NCI-H748 treated with DMSO at 0.1 percent for 48 hours (cell line): ENCODE measurements at regions not wholly inside any gene's neighbourhood (a gene's known extent, or its start where the extent isn't known, plus 50 kb on each side); places are given as distances from the start of the nearest gene placed in this dataset.

Experiments used
- DNase-seq: peaks from one replicate; lab custom pipeline; 2025; lab: John Stamatoyannopoulos, UW

DNA sequence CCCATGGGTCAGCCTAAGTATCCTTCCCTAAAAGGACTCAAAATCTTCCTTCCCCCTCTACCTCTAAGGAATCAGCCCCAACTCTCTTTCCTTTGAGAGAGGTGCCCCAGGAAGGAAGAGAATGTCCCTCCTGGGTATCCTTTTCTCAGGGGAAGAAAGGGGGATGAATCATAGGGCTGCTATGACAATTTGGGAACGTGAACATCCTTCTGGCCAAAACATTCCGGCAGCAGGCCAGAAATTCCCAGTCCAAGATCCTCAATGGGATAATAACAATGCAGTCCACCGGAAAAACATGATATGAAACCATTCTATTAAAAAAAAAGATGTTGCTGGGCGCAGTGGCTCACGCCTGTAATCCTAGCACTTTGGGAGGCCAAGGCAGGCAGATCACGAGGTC lies 50.8 kb upstream of the CACNA2D3 start:
- DNase-seq: no peak

DNA sequence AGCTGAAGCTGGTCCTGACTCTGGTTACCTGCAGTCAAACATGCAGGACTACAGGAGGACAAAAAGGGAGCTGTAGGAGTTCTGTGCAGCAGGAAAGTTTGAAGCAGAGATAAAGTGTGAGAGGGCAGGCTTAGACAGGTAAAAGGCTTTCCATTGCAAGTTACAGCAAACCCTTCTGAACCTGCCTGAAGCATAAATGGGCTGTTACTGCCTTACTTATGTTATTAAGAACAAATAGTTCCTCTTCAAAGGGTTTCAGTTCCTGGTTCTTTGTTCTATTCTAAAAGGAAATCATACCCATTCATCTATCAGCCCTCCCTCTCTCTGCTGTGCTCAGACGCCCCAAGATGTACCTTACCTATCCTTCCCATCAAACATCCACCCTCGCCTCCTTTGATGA lies 52.4 kb upstream of the CACNA2D3 start:
- DNase-seq: no peak

DNA sequence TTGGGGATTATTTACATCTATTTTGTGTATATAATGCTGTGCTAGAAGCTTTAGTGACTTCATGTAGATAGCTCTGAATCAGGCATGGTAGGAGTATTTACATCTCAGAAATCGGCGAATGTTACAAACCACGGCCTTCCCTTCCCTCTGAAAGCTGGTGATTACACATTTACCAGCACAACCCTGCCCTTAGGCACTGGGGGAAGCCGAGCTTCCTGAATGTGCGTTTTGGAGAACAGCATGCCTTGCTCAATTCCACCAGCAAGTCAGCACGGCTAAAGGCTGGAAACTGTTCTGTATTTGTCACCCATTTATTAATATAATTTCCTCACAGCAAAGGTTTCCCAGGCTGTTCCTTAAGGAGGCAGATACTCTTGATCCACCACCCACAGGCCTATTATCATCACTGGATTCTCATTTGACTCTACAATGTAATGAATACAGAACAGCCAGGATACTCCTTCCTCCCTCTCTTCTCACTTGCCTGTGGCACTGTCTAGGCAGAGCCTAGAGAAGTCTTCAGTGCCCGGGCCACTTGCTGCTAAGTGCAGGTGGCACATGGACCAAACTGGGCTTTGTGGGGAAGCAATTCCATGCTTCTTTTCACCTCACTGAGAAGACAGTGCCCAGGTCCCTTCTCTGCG lies 55.2 kb upstream of the CACNA2D3 start:
- DNase-seq: no peak

- no peak for DNase-seq
Observed at GRCh38 chr3:54066253-54066652, 56.1 kb upstream of the CACNA2D3 start.

GRCh38 chr3:54065586-54065985 lies 56.8 kb upstream of the CACNA2D3 start:
- no peak for DNase-seq

DNA sequence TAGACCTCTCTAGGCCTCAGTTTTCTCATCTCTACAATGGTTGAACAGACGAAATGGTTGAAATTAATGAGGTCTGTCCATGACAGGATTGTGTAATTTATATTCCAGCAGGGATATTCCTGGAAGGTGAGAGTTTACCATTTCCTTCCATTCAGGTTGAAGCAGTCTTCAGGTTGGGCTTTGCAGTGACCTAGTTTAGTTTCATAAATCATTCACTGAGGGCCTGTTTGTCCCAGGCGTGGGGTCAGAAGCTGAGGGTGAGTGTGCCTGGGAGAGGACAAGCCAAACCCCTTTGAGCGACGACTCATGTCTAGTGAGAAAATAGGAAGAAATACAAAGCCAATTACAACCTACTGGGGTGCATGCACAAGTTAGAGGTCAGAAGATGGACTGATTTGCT lies 57.2 kb upstream of the CACNA2D3 start:
- no peak for DNase-seq

GRCh38 chr3:54064486-54064885 lies 57.9 kb upstream of the CACNA2D3 start:
- no peak for DNase-seq

DNA sequence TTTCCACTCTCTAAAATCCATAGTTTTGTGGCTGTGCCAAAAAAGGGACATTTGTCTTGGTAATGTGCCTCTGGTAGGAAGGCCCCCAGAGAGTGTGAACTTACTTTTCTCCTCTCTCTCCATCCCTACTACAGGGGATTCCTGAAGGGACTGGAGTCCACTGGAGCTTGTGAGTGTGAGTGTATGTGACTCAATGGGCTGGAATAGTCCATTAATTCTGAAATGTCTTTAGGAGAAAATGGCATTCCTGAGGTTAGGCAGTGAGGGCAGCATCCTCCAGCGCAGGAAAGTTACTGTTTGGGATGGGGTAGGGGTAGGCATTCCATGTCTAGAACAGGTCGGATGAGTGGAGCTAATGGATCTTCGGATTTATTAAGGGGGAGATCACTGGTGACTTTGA lies 59.8 kb upstream of the CACNA2D3 start:
- no peak for DNase-seq

GRCh38 chr3:54056521-54056920 lies 65.8 kb upstream of the CACNA2D3 start:
- DNase-seq: no peak

DNA sequence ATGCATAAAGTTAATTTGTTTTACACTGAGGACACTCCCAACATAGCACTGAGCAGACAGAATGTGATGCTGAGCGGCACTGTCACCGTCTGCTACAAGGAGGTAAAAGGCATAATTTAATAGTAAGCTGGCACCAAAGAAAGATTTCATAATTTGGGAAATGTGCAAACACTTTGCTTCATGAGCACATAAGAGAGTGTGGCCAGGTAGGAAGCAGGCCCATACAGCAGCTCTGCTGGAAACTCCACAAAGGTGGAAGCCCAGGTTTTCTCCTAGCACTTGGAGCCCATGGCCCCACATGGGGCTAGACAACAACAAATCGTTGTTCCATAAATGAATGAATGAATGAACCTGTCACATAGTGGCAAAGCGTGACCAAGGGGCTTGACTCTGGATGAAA lies 68.5 kb upstream of the CACNA2D3 start:
- DNase-seq: no peak

DNA sequence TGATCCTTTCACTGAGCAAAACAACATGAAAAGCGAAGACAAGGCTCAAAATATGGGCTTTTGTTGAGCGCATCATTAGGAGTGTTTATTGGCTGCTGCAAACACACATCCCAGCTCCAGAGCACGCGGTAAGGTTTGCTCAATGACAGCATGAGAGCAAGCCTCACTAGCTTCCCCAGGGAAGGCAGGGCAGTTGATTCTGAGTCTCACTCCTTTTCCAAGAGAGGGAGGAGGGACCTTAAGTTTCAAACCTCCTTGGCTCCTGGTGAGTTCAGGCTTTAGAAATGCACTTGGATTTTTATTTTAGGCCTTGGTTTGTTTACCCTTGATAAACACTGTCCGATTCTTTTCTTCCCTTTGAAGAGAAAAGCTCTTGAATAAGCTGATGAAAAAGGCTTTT lies 69.1 kb upstream of the CACNA2D3 start:
- DNase-seq: no peak

- no peak for DNase-seq
Observed at GRCh38 chr3:54047568-54047967, 74.8 kb upstream of the CACNA2D3 start.

DNA sequence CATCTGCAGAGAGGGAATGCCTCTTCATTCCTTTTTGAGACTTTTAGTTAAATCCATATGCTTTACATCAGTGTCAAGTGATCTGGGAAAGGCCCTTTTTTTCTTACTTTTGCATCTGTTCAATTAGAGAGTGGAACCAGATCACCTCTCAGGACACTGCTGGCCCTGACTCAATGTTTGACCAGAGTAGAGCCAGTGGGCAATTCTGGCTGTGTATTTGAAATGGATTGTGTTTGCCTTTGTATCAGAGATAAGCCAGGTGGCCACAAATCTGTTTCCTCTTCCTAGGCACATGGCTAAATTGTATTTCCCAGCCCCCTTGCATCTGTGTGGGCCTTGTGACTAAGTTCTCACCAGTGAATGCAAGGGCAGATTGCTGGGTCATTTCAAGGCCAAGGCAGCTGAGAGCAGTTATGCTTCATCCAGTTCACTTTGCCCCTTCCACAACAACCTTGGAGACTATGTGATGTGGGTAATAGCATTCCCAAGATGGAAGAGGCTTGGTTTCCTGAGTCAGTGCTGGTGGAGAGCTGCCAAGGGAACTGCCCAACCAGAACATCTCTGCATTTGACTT lies 75.6 kb upstream of the CACNA2D3 start:
- DNase-seq: no peak

- DNase-seq: no peak
Observed at GRCh38 chr3:54045061-54045815, 77.1 kb upstream of the CACNA2D3 start.

GRCh38 chr3:54042259-54042823 lies 80.0 kb upstream of the CACNA2D3 start:
- DNase-seq: no peak

DNA sequence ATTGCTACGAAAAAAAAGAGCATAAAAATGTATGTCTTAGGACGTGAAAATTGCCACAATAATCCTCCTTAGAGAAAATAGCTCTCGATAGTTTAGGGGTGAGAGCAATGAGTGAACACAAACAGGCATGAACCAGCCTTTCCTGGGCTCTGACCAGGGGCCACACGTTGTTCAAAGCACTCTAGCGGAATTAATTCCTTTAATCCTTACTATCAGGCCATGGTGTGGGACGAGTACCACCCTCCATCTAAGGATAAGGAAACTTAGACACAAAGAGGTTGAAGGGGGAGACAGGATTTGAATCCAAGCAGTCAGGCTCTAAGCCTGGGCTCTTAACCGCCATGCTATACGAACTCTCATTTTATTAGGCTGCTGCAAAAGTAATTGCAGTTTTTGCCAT lies 81.9 kb upstream of the CACNA2D3 start:
- no peak for DNase-seq

DNA sequence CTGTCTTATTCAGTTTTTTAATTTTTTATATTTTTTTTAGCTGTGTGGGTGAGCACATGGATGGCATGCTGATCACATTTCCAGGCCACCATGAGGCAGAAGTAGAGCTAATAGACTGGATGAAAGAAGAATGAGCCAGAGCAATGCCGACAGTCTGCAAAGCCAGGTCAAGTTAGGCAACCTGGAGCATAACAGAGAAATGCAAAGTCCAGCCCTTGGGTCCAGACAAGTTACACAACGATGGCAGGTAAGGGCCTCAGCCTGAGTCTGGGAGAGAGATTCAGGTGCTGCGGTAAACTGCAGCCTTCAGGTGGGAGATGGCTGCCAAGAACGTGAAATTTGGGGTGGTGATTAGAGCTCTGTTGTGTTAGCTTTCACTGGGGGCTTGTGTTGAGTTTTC lies 84.0 kb upstream of the CACNA2D3 start:
- no peak for DNase-seq

- DNase-seq: no peak
Observed at GRCh38 chr3:54036543-54036942, 85.8 kb upstream of the CACNA2D3 start.

DNA sequence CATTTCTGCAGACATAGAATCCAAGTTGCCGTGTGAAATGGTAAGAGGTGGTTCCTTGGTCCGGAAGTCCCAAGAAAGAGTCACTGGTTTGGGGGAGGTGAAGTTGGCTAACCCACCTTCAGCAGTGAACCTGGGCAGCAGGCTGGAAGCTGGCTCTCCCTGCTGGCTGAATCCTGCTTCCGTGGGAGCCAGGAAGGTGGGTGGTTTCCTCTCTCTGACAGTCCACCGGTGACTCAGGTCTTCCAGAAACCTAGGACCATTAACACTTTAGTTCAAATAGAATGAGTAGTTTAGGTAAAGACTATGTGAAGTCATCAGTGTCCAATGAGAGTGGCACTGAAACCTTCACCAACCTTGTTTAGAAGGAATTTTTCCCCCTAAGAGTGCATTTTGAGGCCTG lies 87.4 kb upstream of the CACNA2D3 start:
- no peak for DNase-seq

- DNase-seq: no peak
Observed at GRCh38 chr3:54033761-54034160, 88.6 kb upstream of the CACNA2D3 start.

DNA sequence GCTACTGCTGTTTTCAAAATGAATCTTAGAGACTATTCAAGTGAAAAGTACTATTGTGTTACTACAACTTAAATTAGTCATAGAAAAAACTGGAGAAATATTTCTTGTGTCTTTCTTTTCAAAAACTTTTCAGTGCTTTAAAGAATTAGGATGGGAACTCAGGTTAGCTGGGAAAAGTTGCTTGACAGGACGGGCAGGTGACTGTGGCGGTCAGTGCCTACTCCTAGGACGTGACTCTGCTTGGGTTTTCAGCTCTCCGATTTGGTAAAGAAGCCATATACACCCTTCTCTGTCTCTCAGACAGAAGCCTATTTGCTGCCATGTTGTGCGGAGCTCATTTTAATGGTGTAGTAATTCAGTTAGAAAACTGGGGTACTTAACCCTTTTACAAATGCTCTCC lies 89.8 kb upstream of the CACNA2D3 start:
- DNase-seq: no peak

DNA sequence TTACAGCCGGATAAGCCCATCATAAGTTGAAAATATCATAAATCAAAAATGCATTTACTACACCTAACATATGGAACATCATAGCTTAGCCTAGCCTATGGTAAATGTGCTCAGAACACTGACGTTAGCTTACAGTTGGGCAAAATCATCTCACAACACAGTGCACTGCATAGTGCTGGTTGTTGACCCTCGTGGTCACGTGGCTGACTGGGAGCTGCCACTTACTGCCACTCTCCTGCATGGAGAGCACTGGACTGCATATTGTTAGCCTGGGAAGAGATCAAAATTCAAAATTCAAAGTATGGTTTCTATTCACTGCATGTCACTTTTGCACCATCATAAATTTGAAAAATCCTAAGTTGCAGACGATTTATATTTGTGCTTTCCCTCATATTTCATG lies 94.0 kb upstream of the CACNA2D3 start:
- DNase-seq: no peak

GRCh38 chr3:54026543-54026942 lies 95.8 kb upstream of the CACNA2D3 start:
- no peak for DNase-seq
